Activated B cell treated with CpG ODN at 0.5 μM for 24 hours (primary cell): ENCODE measurements at regions not wholly inside any gene's neighbourhood (a gene's known extent, or its start where the extent isn't known, plus 50 kb on each side); places are given as distances from the start of the nearest gene placed in this dataset.

Experiments used
- ATAC-seq: fragments of 200-7000 bp; cut with Tn5 transposase; one replicate; pipeline ENCODE4 v1.10.0; 2021; ENCODE audit warnings: low read depth, mild to moderate bottlenecking, moderate library complexity
- CTCF ChIA-PET: fragments of 350-600 bp; sonication (Branson Sonifier 250); formaldehyde crosslinking; loops from one replicate; lab custom pipeline; 2021; ENCODE audit warnings: antibody characterized with exemption; lab: Charles Lee
- POLR2A ChIA-PET: fragments of 350-600 bp; sonication (Branson Sonifier 250); formaldehyde crosslinking; loops from one replicate; lab custom pipeline; 2021; ENCODE audit warnings: antibody characterized with exemption; lab: Charles Lee
- DNase-seq: peaks from one replicate; pipeline ENCODE4 v3.0.0; 2022
- H3K27ac Mint-ChIP-seq: one replicate; pipeline ENCODE4 v1.8.0; 2020; ENCODE audit warnings: mixed read lengths
- H3K27me3 Mint-ChIP-seq: one replicate; pipeline ENCODE4 v1.8.0; 2021; ENCODE audit warnings: mixed read lengths
- H3K36me3 Mint-ChIP-seq: one replicate; pipeline ENCODE4 v1.8.0; 2021; ENCODE audit warnings: low read depth, mixed read lengths
- H3K4me1 Mint-ChIP-seq: one replicate; pipeline ENCODE4 v1.8.0; 2021; ENCODE audit warnings: mixed read lengths
- H3K4me3 Mint-ChIP-seq: one replicate; pipeline ENCODE4 v1.8.0; 2020; ENCODE audit warnings: mild to moderate bottlenecking, mixed read lengths
- H3K9me3 Mint-ChIP-seq: one replicate; pipeline ENCODE4 v1.8.0; 2020; ENCODE audit warnings: mixed read lengths
- intact Hi-C: fragments of 100-400 bp; cut with micrococcal nuclease; formaldehyde crosslinking; loops from one replicate; pipeline ENCODE4 v1.15.1; 2024
- TF ChIP-seq, protein P1 (sequence below): fragments of 200-600 bp; IDR thresholded peaks from one replicate; pipeline ENCODE4 v1.8.0; 2022; ENCODE audit warnings: antibody characterized with exemption, mild to moderate bottlenecking

DNA sequence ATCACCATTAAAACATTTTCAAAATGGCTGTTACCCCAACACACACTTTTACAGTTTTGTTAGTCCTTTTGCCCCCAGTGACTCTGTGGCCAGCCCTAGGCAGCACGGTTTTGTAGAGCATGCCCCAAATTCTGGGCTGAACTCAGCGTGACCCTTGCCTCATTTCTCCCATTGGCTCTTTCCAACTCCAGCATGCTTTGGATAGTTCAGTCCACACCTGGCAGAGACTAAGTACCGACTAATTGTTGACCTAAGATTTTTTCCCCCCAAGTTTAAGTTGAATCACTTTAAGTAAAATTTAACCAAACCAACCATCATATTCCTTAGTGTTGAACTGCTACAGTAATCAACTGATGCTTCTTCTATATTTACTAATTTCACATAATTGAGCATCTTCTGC is 62.4 kb upstream of the LRRC8B start:
- TF ChIP-seq, protein P1, sequence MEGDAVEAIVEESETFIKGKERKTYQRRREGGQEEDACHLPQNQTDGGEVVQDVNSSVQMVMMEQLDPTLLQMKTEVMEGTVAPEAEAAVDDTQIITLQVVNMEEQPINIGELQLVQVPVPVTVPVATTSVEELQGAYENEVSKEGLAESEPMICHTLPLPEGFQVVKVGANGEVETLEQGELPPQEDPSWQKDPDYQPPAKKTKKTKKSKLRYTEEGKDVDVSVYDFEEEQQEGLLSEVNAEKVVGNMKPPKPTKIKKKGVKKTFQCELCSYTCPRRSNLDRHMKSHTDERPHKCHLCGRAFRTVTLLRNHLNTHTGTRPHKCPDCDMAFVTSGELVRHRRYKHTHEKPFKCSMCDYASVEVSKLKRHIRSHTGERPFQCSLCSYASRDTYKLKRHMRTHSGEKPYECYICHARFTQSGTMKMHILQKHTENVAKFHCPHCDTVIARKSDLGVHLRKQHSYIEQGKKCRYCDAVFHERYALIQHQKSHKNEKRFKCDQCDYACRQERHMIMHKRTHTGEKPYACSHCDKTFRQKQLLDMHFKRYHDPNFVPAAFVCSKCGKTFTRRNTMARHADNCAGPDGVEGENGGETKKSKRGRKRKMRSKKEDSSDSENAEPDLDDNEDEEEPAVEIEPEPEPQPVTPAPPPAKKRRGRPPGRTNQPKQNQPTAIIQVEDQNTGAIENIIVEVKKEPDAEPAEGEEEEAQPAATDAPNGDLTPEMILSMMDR, result no peak
- CTCF ChIA-PET, result no interaction called here
- ATAC-seq (no peak), DNase-seq (no peak)
- H3K36me3 Mint-ChIP-seq, result no peaks in the 10 kb centered on the region
- no peak overlapping the region for H3K27ac Mint-ChIP-seq
- H3K4me3 Mint-ChIP-seq, result no peak overlapping the region
- H3K9me3 Mint-ChIP-seq, result no peaks in the 10 kb centered on the region
- peaks cover 4% of the 10 kb centered on the region for H3K4me1 Mint-ChIP-seq
- POLR2A ChIA-PET, result interaction anchor here (0.6 kb wide), 1 partner anchor 614 kb away, joined by 3 read pairs; no protein-coding TSS in a partner anchor
- H3K27me3 Mint-ChIP-seq, result peaks cover 36% of the 10 kb centered on the region
- intact Hi-C loops, result no loop called here

DNA sequence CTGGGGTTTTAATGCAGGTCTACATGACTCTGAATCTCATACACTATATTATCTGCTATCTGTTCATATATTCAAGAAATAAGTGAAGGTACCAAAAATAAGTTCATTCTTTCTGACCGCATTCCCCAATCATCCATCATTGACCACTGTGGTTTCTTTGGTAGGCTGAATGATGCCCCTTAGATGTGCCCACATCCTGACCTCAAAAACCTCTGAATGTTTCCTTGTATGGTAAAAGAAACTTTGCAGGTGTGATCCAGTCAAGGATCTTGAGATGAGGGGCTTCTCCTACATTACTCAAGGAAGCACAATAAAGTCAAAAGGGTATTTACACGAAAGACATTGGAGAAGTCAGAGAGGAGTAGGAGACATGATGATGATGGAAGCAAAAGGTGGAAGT is 60.6 kb upstream of the LRRC8B start:
- no peak overlapping the region for H3K4me3 Mint-ChIP-seq
- ATAC-seq (no peak), DNase-seq (no peak)
- H3K27me3 Mint-ChIP-seq, result peaks cover 40% of the 10 kb centered on the region
- ChIA-PET CTCF (no interaction called here), POLR2A (no interaction called here)
- no peaks in the 10 kb centered on the region for H3K36me3 Mint-ChIP-seq
- H3K27ac Mint-ChIP-seq, result no peak overlapping the region
- peaks cover 4% of the 10 kb centered on the region for H3K4me1 Mint-ChIP-seq
- TF ChIP-seq, protein P1, result no peak
- intact Hi-C loops, result no loop called here
- H3K9me3 Mint-ChIP-seq, result no peaks in the 10 kb centered on the region

DNA sequence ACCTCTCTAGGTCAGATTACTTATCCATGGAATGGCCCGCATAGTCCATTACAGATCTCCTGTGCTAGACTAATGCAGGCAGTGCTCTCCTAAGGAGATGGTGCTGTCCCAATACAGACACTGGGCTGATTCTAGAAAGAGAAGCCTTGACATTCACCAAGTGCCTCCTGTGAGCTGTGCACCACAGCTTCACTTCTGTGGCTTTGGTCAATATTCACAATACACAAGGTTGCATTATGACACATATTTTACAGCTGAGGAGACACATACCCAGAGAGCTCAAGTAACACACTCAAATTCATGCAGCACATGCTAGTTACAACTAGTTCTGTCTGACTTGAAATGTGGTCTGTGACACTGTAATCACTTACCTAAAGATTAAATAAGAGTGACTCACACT is 59.4 kb upstream of the LRRC8B start:
- no peak overlapping the region for H3K4me3 Mint-ChIP-seq
- ChIA-PET CTCF (no interaction called here), POLR2A (no interaction called here)
- DNase-seq (no peak), ATAC-seq (no peak)
- H3K36me3 Mint-ChIP-seq, result no peaks in the 10 kb centered on the region
- peaks cover 44% of the 10 kb centered on the region for H3K27me3 Mint-ChIP-seq
- H3K9me3 Mint-ChIP-seq, result no peaks in the 10 kb centered on the region
- intact Hi-C loops, result no loop called here
- TF ChIP-seq, protein P1, result no peak
- H3K4me1 Mint-ChIP-seq, result peaks cover 4% of the 10 kb centered on the region
- no peak overlapping the region for H3K27ac Mint-ChIP-seq

DNA sequence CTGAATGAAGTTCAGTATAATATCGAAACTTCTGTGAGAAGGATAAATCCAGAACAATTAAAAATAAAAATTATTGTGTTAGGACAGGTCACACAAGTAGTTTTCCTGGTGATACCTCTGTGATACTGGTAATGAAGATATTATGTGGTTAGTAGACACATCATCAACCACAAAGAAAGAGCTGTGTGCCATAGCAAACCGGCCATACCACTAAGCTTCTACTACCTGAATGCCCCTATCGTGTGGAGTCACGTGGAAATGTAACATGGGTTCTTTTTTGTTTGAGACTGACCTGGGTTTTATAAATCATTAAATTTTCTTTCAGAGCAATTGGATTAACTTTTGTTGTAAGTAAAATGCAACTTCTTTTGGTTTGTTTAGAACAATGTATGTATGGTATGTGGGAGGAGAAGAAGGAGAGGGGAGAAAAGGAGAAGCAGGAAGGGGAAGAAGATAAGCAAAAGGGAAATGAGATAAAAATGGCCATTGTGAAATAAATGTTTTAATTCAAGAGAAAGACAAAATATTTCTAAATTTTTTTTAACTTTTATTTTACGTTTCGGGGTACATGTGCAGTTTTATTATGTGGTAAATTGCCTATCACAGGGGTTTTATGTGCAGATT is 58.2 kb upstream of the LRRC8B start:
- TF ChIP-seq, protein P1, result no peak
- ATAC-seq (no peak), DNase-seq (no peak)
- Mint-ChIP-seq H3K4me1 (peaks cover 4% of the 10 kb centered on the region), H3K27me3 (peaks cover 36% of the 10 kb centered on the region), H3K9me3 (no peaks in the 10 kb centered on the region), H3K27ac (no peak overlapping the region), H3K36me3 (no peaks in the 10 kb centered on the region), H3K4me3 (no peak overlapping the region)
- CTCF ChIA-PET, result no interaction called here
- intact Hi-C loops, result no loop called here
- POLR2A ChIA-PET, result interaction anchor here (0.6 kb wide), 1 partner anchor 22 kb away, joined by 7 read pairs; no protein-coding TSS in a partner anchor

DNA sequence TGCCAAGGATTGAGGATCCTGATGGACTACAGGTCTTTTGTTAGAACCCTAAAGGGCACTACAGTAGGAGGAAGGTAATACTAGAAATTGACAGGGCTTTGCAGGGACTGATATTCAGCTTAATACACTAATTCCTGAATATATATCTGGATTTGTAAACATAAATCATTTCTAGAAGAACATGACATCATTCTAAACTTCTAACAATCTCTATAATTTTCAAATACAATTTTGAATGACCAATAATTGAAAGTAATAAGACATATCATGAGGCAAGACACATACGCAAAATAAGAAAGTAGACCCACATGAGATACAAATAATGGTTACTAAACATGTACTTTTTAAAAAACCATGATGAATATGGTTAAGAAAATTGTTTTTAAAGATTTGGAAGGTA is 52.4 kb upstream of the LRRC8B start:
- ATAC-seq (no peak), DNase-seq (no peak)
- ChIA-PET POLR2A (no interaction called here), CTCF (interaction anchor here (2.6 kb wide), 1 partner anchor 10 kb away, joined by 6 read pairs; no protein-coding TSS in a partner anchor)
- H3K9me3 Mint-ChIP-seq, result peaks cover 12% of the 10 kb centered on the region
- peaks cover 18% of the 10 kb centered on the region for H3K27me3 Mint-ChIP-seq
- H3K27ac Mint-ChIP-seq, result no peak overlapping the region
- H3K4me1 Mint-ChIP-seq, result no peaks in the 10 kb centered on the region
- H3K4me3 Mint-ChIP-seq, result no peak overlapping the region
- intact Hi-C loops, result no loop called here
- peaks cover 11% of the 10 kb centered on the region for H3K36me3 Mint-ChIP-seq
- TF ChIP-seq, protein P1, result no peak
